ENCODE measurements at regions not wholly inside any gene's neighbourhood (a gene's known extent, or its start where the extent isn't known, plus 50 kb on each side); places are given as distances from the start of the nearest gene placed in this dataset.
A peak's percentile ranks its signal among the peaks of the same experiment; 100 is the strongest.

DNA sequence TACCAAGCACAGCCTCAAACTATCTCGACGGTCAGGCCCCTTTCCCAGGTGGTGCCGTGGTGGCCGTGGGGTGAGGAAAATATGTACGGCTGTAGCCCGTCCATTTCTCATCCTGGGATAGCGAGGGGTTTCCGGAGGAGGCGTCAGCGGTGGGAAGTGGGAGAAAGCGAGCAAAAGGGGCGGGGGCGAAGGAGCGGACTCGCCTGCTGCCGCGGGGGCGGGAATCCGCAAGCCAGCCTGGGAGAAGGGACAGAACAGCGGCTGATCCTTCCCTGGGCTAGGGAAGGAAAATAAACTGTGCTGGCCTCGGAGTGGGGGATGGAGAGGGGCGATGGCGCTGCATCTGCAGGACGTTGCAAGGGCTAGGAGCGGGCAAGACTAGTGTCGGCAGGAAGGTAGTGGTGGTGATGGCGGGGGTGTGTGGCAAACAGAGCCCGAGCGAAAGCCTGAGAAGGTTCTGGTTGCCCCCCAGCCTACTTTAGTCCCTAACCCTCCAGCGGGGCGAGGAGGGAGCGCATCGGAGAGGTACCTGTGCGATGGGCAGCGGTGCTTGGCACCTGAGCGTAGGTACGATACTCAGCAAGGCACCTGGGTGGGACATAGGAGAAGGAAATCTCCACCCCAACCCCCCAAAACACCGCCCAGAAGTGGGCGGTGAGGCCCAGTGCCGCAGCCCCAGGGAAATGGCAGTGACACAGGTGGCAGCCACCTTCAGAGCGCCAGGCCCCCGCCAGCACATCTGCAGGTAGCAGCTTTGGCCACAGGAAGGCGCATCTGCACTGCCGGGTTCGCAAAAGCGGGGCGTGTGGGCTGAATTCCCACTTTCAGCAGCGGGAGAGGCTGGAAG, 49.9 kb upstream of the STEAP1B start:
- peak overlapping the region; percentile 20 for H3K4me3 ChIP-seq (ENCODE audit: low read depth, low read length)
- H2AFZ ChIP-seq = peak overlapping the region; percentile 18
- TF ChIP-seq CTCF (IDR thresholded peaks at IDR 0.05) = no peak
- H3K27ac ChIP-seq = no peak overlapping the region
- no peaks in the 10 kb centered on the region for H3K4me1 ChIP-seq
- no peaks in the 10 kb centered on the region for H3K9me3 ChIP-seq (ENCODE audit: control insufficient read depth, low read length)
- H3K9ac ChIP-seq = no peak overlapping the region
- no peaks in the 10 kb centered on the region for H3K27me3 ChIP-seq (ENCODE audit: control insufficient read depth, insufficient read depth, low read length)
- peak overlapping the region; percentile 40 for H3K4me2 ChIP-seq (ENCODE audit: low read length)
- no peaks in the 10 kb centered on the region for H3K79me2 ChIP-seq
- no peaks in the 10 kb centered on the region for H3K36me3 ChIP-seq (ENCODE audit: control insufficient read depth, insufficient read depth, low read length)
